Fibroblast of lung (primary cell): ENCODE measurements at regions not wholly inside any gene's neighbourhood (a gene's known extent, or its start where the extent isn't known, plus 50 kb on each side); places are given as distances from the start of the nearest gene placed in this dataset.

Source experiments
- DNase-seq, 2 donors: peaks; one replicate each; pipeline versions ENCODE4 v3.0.0 to v3.0.0-alpha.2; 2010; ENCODE audit warnings: low read depth in 2 of 2
- H2AFZ ChIP-seq: 2 replicates; pipeline ENCODE4 v1.5.1; 2012; ENCODE audit warnings: low read length, control low read depth, inconsistent platforms
- H3K27ac ChIP-seq: 2 replicates; pipeline ENCODE4 v1.5.1; 2011; ENCODE audit warnings: low read length, control low read depth; ENCODE audit not compliant: insufficient read depth
- H3K27me3 ChIP-seq: 2 replicates; pipeline ENCODE4 v1.5.1; 2011; ENCODE audit warnings: mild to moderate bottlenecking, low read length; ENCODE audit not compliant: control insufficient read depth, insufficient read depth
- H3K36me3 ChIP-seq: 2 replicates; pipeline ENCODE4 v1.5.1; 2011; ENCODE audit warnings: low read length; ENCODE audit not compliant: control insufficient read depth, insufficient read depth
- H3K4me1 ChIP-seq: 2 replicates; pipeline ENCODE4 v1.5.1; 2011; ENCODE audit warnings: low read length; ENCODE audit not compliant: control insufficient read depth, insufficient read depth; ENCODE audit errors: extremely low read depth
- H3K4me2 ChIP-seq: 2 replicates; pipeline ENCODE4 v1.5.1; 2011; ENCODE audit warnings: low read length, control low read depth; ENCODE audit not compliant: insufficient read depth; ENCODE audit errors: extremely low read depth
- H3K4me3 ChIP-seq, 4 experiments: fragments of 200-600 bp in 1 of 4; sonication (generic) in 1 of 4; replicated peaks in 1 of 4; 2 replicates each; pipeline ENCODE4 v1.5.1; 2011 to 2016; ENCODE audit warnings: low read length in 4 of 4, low read depth in 3 of 4, mild to moderate bottlenecking in 3 of 4, control low read depth in 2 of 4, inconsistent platforms in 1 of 4, mixed read lengths in 1 of 4; ENCODE audit not compliant: insufficient read depth in 1 of 4; ENCODE audit errors: control extremely low read depth in 1 of 4
- H3K79me2 ChIP-seq: 2 replicates; pipeline ENCODE4 v1.5.1; 2012; ENCODE audit warnings: mild to moderate bottlenecking, low read length, inconsistent platforms; ENCODE audit not compliant: control insufficient read depth, insufficient read depth
- H3K9ac ChIP-seq: 2 replicates; pipeline ENCODE4 v1.5.1; 2011; ENCODE audit warnings: mild to moderate bottlenecking, low read length, control low read depth; ENCODE audit not compliant: insufficient read depth
- H3K9me3 ChIP-seq: 2 replicates; pipeline ENCODE4 v1.5.1; 2012; ENCODE audit warnings: low read depth, low read length; ENCODE audit not compliant: control insufficient read depth, insufficient read depth
- H4K20me1 ChIP-seq: 2 replicates; pipeline ENCODE4 v1.5.1; 2011; ENCODE audit warnings: low read length; ENCODE audit not compliant: control insufficient read depth, insufficient read depth; ENCODE audit errors: extremely low read depth
- EZH2 ChIP-seq: IDR thresholded peaks from 2 replicates; pipeline ENCODE4 v1.5.1; 2012; ENCODE audit warnings: low read length, control low read depth, mild to moderate bottlenecking; ENCODE audit errors: missing control alignments
- TF ChIP-seq, protein P1 (sequence below), 2 donors: IDR thresholded peaks in 1 of 2; conservative IDR thresholded peaks in 1 of 2; 1 replicate in 1 of 2; 2 replicates in 1 of 2; pipeline ENCODE4 v1.5.1; 2011 to 2012; ENCODE audit warnings: low read length in 2 of 2, control low read depth in 1 of 2, inconsistent platforms in 1 of 2, low read depth in 1 of 2, mild to moderate bottlenecking in 1 of 2

DNA sequence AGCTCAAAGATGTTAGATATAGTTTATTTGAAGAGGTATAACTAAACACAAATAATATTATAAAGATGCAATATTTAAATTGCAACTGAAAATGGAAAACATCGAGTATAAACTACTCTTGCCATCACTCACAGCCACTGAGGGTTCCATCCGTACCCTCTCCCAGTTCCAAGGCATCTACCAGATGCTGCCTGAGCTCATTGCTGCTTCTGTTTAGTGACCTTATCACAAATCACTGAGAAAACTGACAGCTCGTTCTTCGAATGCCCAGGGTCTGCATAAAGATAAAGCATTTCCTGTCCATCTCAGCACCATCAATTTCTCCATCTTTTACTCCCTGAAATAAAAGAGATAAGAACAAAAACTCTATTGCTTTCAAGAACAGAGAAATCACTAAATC, 391.7 kb upstream of the NWD2 start:
- H3K4me3 ChIP-seq = no peak overlapping the region
- TF ChIP-seq EZH2 = no peak
- TF ChIP-seq, protein P1, sequence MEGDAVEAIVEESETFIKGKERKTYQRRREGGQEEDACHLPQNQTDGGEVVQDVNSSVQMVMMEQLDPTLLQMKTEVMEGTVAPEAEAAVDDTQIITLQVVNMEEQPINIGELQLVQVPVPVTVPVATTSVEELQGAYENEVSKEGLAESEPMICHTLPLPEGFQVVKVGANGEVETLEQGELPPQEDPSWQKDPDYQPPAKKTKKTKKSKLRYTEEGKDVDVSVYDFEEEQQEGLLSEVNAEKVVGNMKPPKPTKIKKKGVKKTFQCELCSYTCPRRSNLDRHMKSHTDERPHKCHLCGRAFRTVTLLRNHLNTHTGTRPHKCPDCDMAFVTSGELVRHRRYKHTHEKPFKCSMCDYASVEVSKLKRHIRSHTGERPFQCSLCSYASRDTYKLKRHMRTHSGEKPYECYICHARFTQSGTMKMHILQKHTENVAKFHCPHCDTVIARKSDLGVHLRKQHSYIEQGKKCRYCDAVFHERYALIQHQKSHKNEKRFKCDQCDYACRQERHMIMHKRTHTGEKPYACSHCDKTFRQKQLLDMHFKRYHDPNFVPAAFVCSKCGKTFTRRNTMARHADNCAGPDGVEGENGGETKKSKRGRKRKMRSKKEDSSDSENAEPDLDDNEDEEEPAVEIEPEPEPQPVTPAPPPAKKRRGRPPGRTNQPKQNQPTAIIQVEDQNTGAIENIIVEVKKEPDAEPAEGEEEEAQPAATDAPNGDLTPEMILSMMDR (conservative IDR thresholded peaks at IDR 0.05 in 1 of 2, IDR thresholded peaks at IDR 0.05 in 1 of 2; ENCODE audit: low read depth in 1 of 2, low read length in 2 of 2) = no peak
- no peak overlapping the region for H2AFZ ChIP-seq

DNA sequence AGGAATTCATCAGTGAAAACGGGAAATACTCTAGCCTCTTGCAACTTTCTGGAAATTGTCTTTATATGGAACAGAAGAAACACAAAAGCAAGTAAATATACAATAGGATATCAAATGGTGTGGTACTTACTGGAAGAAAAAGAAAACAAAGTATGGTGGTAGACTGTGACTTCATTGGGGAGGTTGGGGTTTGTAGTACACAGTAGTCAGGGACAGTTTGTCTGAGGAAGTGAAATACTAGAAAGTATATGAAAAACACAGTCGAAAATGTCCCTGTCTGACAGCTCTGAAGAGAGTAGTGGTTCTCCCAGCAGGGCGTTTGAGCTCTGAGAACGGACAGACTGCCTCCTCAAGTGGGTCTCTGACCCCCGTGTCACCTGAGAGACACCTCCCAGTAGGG, 390.0 kb upstream of the NWD2 start:
- H3K79me2 ChIP-seq = no peaks in the 10 kb centered on the region
- H3K4me3 ChIP-seq = no peak overlapping the region
- H3K27ac ChIP-seq = no peak overlapping the region
- no peak overlapping the region for H3K9ac ChIP-seq
- no peaks in the 10 kb centered on the region for H3K27me3 ChIP-seq
- TF ChIP-seq, protein P1 (conservative IDR thresholded peaks at IDR 0.05 in 1 of 2, IDR thresholded peaks at IDR 0.05 in 1 of 2; ENCODE audit: low read depth in 1 of 2, low read length in 2 of 2) = no peak
- no peak for TF ChIP-seq EZH2
- H3K4me2 ChIP-seq = no peak overlapping the region
- no peaks in the 10 kb centered on the region for H3K4me1 ChIP-seq
- no peaks in the 10 kb centered on the region for H4K20me1 ChIP-seq
- H3K9me3 ChIP-seq = no peaks in the 10 kb centered on the region
- no peak overlapping the region for H2AFZ ChIP-seq
- no peaks in the 10 kb centered on the region for H3K36me3 ChIP-seq
- no peak for DNase-seq

More for the DNA sequence above, 391.7 kb upstream of the NWD2 start:
- Histone ChIP-seq H3K27ac (no peak overlapping the region), H3K36me3 (no peaks in the 10 kb centered on the region), H3K9ac (no peak overlapping the region), H3K27me3 (no peaks in the 10 kb centered on the region), H3K4me1 (no peaks in the 10 kb centered on the region), H3K79me2 (no peaks in the 10 kb centered on the region), H3K9me3 (no peaks in the 10 kb centered on the region), H4K20me1 (no peaks in the 10 kb centered on the region), H3K4me2 (no peak overlapping the region)
- no peak for DNase-seq

DNA sequence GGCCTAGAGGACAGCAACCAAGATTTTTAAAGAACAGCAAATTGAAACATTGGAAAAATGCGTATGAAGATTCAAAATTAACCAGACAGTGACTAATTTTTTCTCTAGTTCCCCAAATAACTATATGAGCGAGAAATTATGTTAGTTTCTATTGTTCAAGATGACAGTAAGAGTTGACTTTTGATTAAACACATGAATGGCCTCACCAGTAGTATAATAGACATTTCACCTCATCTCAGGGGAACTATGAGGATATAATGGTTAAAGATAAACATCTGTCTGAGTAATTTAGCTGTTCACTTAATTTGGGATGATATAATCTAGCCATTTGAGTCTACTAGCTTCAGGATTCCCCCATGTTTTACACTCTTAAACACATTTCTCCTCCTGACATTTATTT, 380.9 kb upstream of the NWD2 start:
- H4K20me1 ChIP-seq = no peaks in the 10 kb centered on the region
- H3K27me3 ChIP-seq = no peaks in the 10 kb centered on the region
- H3K36me3 ChIP-seq = no peaks in the 10 kb centered on the region
- H3K4me1 ChIP-seq = no peaks in the 10 kb centered on the region
- no peak for DNase-seq
- H3K79me2 ChIP-seq = no peaks in the 10 kb centered on the region
- no peaks in the 10 kb centered on the region for H3K9me3 ChIP-seq
- H3K9ac ChIP-seq = no peak overlapping the region
- no peak overlapping the region for H3K27ac ChIP-seq
- TF ChIP-seq EZH2 = no peak
- TF ChIP-seq, protein P1 (conservative IDR thresholded peaks at IDR 0.05 in 1 of 2, IDR thresholded peaks at IDR 0.05 in 1 of 2; ENCODE audit: low read depth in 1 of 2, low read length in 2 of 2) = no peak
- no peak overlapping the region for H2AFZ ChIP-seq
- H3K4me2 ChIP-seq = no peak overlapping the region
- H3K4me3 ChIP-seq = no peak overlapping the region
